HG03469 (cell line): ENCODE measurements at regions not wholly inside any gene's neighbourhood (a gene's known extent, or its start where the extent isn't known, plus 50 kb on each side); places are given as distances from the start of the nearest gene placed in this dataset.

Source experiments
- ATAC-seq: cut with Tn5 transposase; IDR thresholded peaks from one replicate; pipeline ENCODE4 v1.9.1; 2021; ENCODE audit warnings: mild to moderate bottlenecking, moderate library complexity, moderate number of reproducible peaks; ENCODE audit not compliant: unreplicated experiment

GRCh38 chr13:85411591-85411990 lies 387.6 kb downstream of the SLITRK6 start:
- ATAC-seq, result no peak

- ATAC-seq, result no peak
Observed at GRCh38 chr13:85408415-85408814, 390.8 kb downstream of the SLITRK6 start.

- ATAC-seq, result no peak
Observed at GRCh38 chr13:85406269-85406975, 392.8 kb downstream of the SLITRK6 start.

- ATAC-seq, result no peak
Observed at GRCh38 chr13:85405316-85405897, 393.8 kb downstream of the SLITRK6 start.

- no peak for ATAC-seq
Observed at GRCh38 chr13:85386424-85386823, 412.8 kb downstream of the SLITRK6 start.

- ATAC-seq, result no peak
Observed at GRCh38 chr13:85383291-85383690, 415.9 kb downstream of the SLITRK6 start.

- no peak for ATAC-seq
Observed at GRCh38 chr13:85381082-85381481, 418.1 kb downstream of the SLITRK6 start.

GRCh38 chr13:85379991-85380390 lies 419.2 kb downstream of the SLITRK6 start:
- no peak for ATAC-seq

GRCh38 chr13:85379433-85379832 lies 419.8 kb downstream of the SLITRK6 start:
- no peak for ATAC-seq

- no peak for ATAC-seq
Observed at GRCh38 chr13:85377783-85378182, 421.4 kb downstream of the SLITRK6 start.

GRCh38 chr13:85373322-85373721 lies 425.9 kb downstream of the SLITRK6 start:
- ATAC-seq, result no peak

GRCh38 chr13:85371254-85371653 lies 428.0 kb downstream of the SLITRK6 start:
- no peak for ATAC-seq

- ATAC-seq, result no peak
Observed at GRCh38 chr13:85368686-85369085, 430.5 kb downstream of the SLITRK6 start.

- ATAC-seq, result no peak
Observed at GRCh38 chr13:85367887-85368286, 431.3 kb downstream of the SLITRK6 start.

- no peak for ATAC-seq
Observed at GRCh38 chr13:85366759-85367417, 432.3 kb downstream of the SLITRK6 start.

- no peak for ATAC-seq
Observed at GRCh38 chr13:85363504-85363903, 435.7 kb downstream of the SLITRK6 start.

- ATAC-seq, result no peak
Observed at GRCh38 chr13:85362980-85363379, 436.2 kb downstream of the SLITRK6 start.

GRCh38 chr13:85347251-85347650 lies 452.0 kb downstream of the SLITRK6 start:
- ATAC-seq, result no peak

- ATAC-seq, result no peak
Observed at GRCh38 chr13:85334187-85334586, 465.0 kb downstream of the SLITRK6 start.

GRCh38 chr13:85333506-85334020 lies 465.7 kb downstream of the SLITRK6 start:
- ATAC-seq, result no peak

GRCh38 chr13:85332615-85333014 lies 466.6 kb downstream of the SLITRK6 start:
- ATAC-seq, result no peak

GRCh38 chr13:85321734-85322133 lies 477.5 kb downstream of the SLITRK6 start:
- no peak for ATAC-seq
